AG09319 (cell line): ENCODE measurements at regions not wholly inside any gene's neighbourhood (a gene's known extent, or its start where the extent isn't known, plus 50 kb on each side); places are given as distances from the start of the nearest gene placed in this dataset.

Source experiments
- DNase-seq: peaks from one replicate; pipeline ENCODE4 v3.0.0-alpha.2; 2010; ENCODE audit warnings: low read depth; ENCODE audit errors: extremely low read depth
- CTCF ChIP-seq: IDR thresholded peaks from 2 replicates; pipeline ENCODE4 v1.5.1; 2011; ENCODE audit warnings: low read depth, mild to moderate bottlenecking, inconsistent platforms, low read length, moderate library complexity

- no peak for DNase-seq
- no peak for TF ChIP-seq CTCF
Measured at GRCh38 chr1:221396526-221396925, 345.4 kb downstream of the DUSP10 start.

GRCh38 chr1:221397141-221397540 lies 344.7 kb downstream of the DUSP10 start:
- DNase-seq, result no peak

GRCh38 chr1:221397606-221398005 lies 344.3 kb downstream of the DUSP10 start:
- DNase-seq, result no peak
- TF ChIP-seq CTCF, result no peak

More at GRCh38 chr1:221397141-221397540, 344.7 kb downstream of the DUSP10 start:
- no peak for TF ChIP-seq CTCF

- no peak for TF ChIP-seq CTCF
- no peak for DNase-seq
Measured at GRCh38 chr1:221405146-221405545, 336.7 kb downstream of the DUSP10 start.

GRCh38 chr1:221408117-221408803 lies 333.6 kb downstream of the DUSP10 start:
- no peak for DNase-seq

GRCh38 chr1:221411283-221411682 lies 330.6 kb downstream of the DUSP10 start:
- DNase-seq, result no peak
- TF ChIP-seq CTCF, result no peak

More at GRCh38 chr1:221408117-221408803, 333.6 kb downstream of the DUSP10 start:
- no peak for TF ChIP-seq CTCF

- TF ChIP-seq CTCF, result no peak
- DNase-seq, result no peak
Measured at GRCh38 chr1:221414772-221415539, 326.9 kb downstream of the DUSP10 start.
